ENCODE measurements at regions not wholly inside any gene's neighbourhood (a gene's known extent, or its start where the extent isn't known, plus 50 kb on each side); places are given as distances from the start of the nearest gene placed in this dataset.

- H3K4me2 ChIP-seq (replicated peaks; ENCODE audit: extremely low read depth, low read length, poor library complexity, severe bottlenecking) = no peak overlapping the region
- H3K4me1 ChIP-seq (ENCODE audit: control insufficient read depth in 1 of 2, insufficient read depth in 2 of 2, low read length in 2 of 2) = no peaks in the 10 kb centered on the region
- TF ChIP-seq CTCF (IDR thresholded peaks at IDR 0.05) = no peak
- 60% methylated on average over 2 of the region's 2 CpGs for WGBS (ENCODE audit: insufficient coverage)
- H2AFZ ChIP-seq (ENCODE audit: insufficient read depth, low read depth, low read length, poor library complexity, severe bottlenecking) = no peak overlapping the region
- no peaks in the 10 kb centered on the region for H3K4me1 Mint-ChIP-seq
- no peak overlapping the region for H3K27ac Mint-ChIP-seq
- H3K4me3 ChIP-seq (replicated peaks in 1 of 3; ENCODE audit: low read depth in 2 of 3, low read length in 3 of 3) = no peak overlapping the region
- H3K9me3 Mint-ChIP-seq = peaks cover 0 to 5% (median 2%) of the 10 kb centered on the region in 7 donors
- DNase-seq = no peak
- H3K4me3 Mint-ChIP-seq = no peak overlapping the region
- H3K36me3 ChIP-seq (replicated peaks in 1 of 2; ENCODE audit: control insufficient read depth in 1 of 2, insufficient read depth in 2 of 2, low read length in 2 of 2) = no peaks in the 10 kb centered on the region
- intact Hi-C loops (cut with micrococcal nuclease) = no loop called here
- peaks cover 3 to 9% (median 8%) of the 10 kb centered on the region in 3 donors for H3K27me3 Mint-ChIP-seq (ENCODE audit: low read depth in 3 of 3)
- H3K36me3 Mint-ChIP-seq = no peaks in the 10 kb centered on the region
- no peak overlapping the region for H3K27ac ChIP-seq (ENCODE audit: low read depth in 1 of 2, low read length in 2 of 2)
- H3K9ac ChIP-seq (ENCODE audit: insufficient read depth, low read length, poor library complexity, severe bottlenecking) = no peak overlapping the region
- H3K79me2 ChIP-seq (ENCODE audit: insufficient read depth, low read length) = no peaks in the 10 kb centered on the region
- H4K20me1 ChIP-seq (ENCODE audit: insufficient read depth, low read length) = no peaks in the 10 kb centered on the region
- peaks cover 0 to 4% of the 10 kb centered on the region in 2 donors for H3K27me3 ChIP-seq (ENCODE audit: control insufficient read depth in 2 of 2, insufficient read depth in 2 of 2, low read length in 2 of 2)
- peaks cover 0 to 5% of the 10 kb centered on the region in 2 donors for H3K9me3 ChIP-seq (replicated peaks in 1 of 2; ENCODE audit: control insufficient read depth in 1 of 2, insufficient read depth in 1 of 2, low read length in 2 of 2)
Observed at GRCh38 chr7:22632674-22633073, 94.3 kb upstream of the IL6 start.

- Histone ChIP-seq H3K36me3 (replicated peaks in 1 of 2; ENCODE audit: control insufficient read depth in 1 of 2, insufficient read depth in 2 of 2, low read length in 2 of 2) (no peaks in the 10 kb centered on the region), H3K4me2 (replicated peaks; ENCODE audit: extremely low read depth, low read length, poor library complexity, severe bottlenecking) (no peak overlapping the region), H3K4me1 (ENCODE audit: control insufficient read depth in 1 of 2, insufficient read depth in 2 of 2, low read length in 2 of 2) (no peaks in the 10 kb centered on the region), H3K9ac (ENCODE audit: insufficient read depth, low read length, poor library complexity, severe bottlenecking) (no peak overlapping the region), H3K27ac (ENCODE audit: low read depth in 1 of 2, low read length in 2 of 2) (no peak overlapping the region), H4K20me1 (ENCODE audit: insufficient read depth, low read length) (no peaks in the 10 kb centered on the region), H3K4me3 (replicated peaks in 1 of 3; ENCODE audit: low read depth in 2 of 3, low read length in 3 of 3) (no peak overlapping the region), H2AFZ (ENCODE audit: insufficient read depth, low read depth, low read length, poor library complexity, severe bottlenecking) (no peak overlapping the region), H3K9me3 (replicated peaks in 1 of 2; ENCODE audit: control insufficient read depth in 1 of 2, insufficient read depth in 1 of 2, low read length in 2 of 2) (no peaks in the 10 kb centered on the region), H3K79me2 (ENCODE audit: insufficient read depth, low read length) (no peaks in the 10 kb centered on the region), H3K27me3 (ENCODE audit: control insufficient read depth in 2 of 2, insufficient read depth in 2 of 2, low read length in 2 of 2) (peaks cover 0 to 4% of the 10 kb centered on the region in 2 donors)
- 40% methylated on average over 1 of the region's 2 CpGs for WGBS (ENCODE audit: insufficient coverage)
- Mint-ChIP-seq H3K27ac (no peak overlapping the region), H3K4me1 (no peaks in the 10 kb centered on the region), H3K27me3 (ENCODE audit: low read depth in 3 of 3) (peaks cover 3 to 9% (median 8%) of the 10 kb centered on the region in 3 donors), H3K9me3 (peaks cover 0 to 2% (median 0%) of the 10 kb centered on the region in 7 donors), H3K4me3 (no peak overlapping the region), H3K36me3 (no peaks in the 10 kb centered on the region)
- TF ChIP-seq CTCF (IDR thresholded peaks at IDR 0.05) = no peak
- no peak for DNase-seq
- intact Hi-C loops (cut with micrococcal nuclease) = no loop called here
Observed at GRCh38 chr7:22631730-22632129, 95.3 kb upstream of the IL6 start.

Measured in CD14-positive monocyte (primary cell).